ENCODE measurements at regions not wholly inside any gene's neighbourhood (a gene's known extent, or its start where the extent isn't known, plus 50 kb on each side); places are given as distances from the start of the nearest gene placed in this dataset.

DNA sequence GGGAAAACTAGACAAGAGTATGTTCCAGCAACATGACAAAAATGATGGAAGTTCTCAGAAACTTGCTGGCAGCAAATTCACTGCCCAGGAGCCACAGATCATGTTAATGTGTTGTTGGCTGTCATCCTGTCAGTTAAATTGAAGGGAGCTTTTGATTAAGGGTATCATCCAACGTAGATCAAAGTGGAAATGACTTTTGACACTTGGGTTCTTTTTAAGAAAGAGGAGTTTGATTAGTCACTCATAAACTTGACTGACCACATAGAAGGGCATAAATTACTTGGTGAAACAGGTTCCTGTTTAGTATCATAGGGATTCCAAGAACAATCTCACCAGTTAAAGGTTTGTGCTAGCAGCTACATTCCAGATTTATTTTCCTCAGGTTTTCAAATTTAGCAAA, 288.7 kb downstream of the CSNK1G3 start:
- Histone ChIP-seq H3K36me3 (replicated peaks in 1 of 2; ENCODE audit: control insufficient read depth in 1 of 2, insufficient read depth in 2 of 2, low read length in 1 of 2) (no peaks in the 10 kb centered on the region), H3F3A (replicated peaks; ENCODE audit: insufficient read depth) (no peaks in the 10 kb centered on the region), H2AFZ (ENCODE audit: low read depth) (no peak overlapping the region), H3K27me3 (ENCODE audit: insufficient read depth) (no peaks in the 10 kb centered on the region), H3K4me2 (no peak overlapping the region), H3K9me2 (no peaks in the 10 kb centered on the region), H3K9ac (no peak overlapping the region), H3K4me3 (ENCODE audit: low read depth in 2 of 2, low read length in 1 of 2) (no peak overlapping the region), H4K20me1 (ENCODE audit: insufficient read depth) (no peaks in the 10 kb centered on the region), H3K9me3 (no peaks in the 10 kb centered on the region), H3K27ac (ENCODE audit: low read depth in 2 of 2, low read length in 1 of 2) (no peak overlapping the region), H3K79me2 (ENCODE audit: insufficient read depth) (no peaks in the 10 kb centered on the region), H3K4me1 (ENCODE audit: control insufficient read depth in 1 of 2, insufficient read depth in 2 of 2, low read depth in 1 of 2, low read length in 1 of 2) (no peaks in the 10 kb centered on the region; a peak in 1 of 4 replicates)
- ChIA-PET POLR2A (no interaction called here), CTCF (interaction anchor here (0.6 kb wide), 1 partner anchor 199 kb away, joined by 3 read pairs; no protein-coding TSS in a partner anchor)
- WGBS (ENCODE audit: low lambda C conversion rate): 64% methylated on average over 1 of the region's 1 CpG
- TF ChIP-seq, protein P1, sequence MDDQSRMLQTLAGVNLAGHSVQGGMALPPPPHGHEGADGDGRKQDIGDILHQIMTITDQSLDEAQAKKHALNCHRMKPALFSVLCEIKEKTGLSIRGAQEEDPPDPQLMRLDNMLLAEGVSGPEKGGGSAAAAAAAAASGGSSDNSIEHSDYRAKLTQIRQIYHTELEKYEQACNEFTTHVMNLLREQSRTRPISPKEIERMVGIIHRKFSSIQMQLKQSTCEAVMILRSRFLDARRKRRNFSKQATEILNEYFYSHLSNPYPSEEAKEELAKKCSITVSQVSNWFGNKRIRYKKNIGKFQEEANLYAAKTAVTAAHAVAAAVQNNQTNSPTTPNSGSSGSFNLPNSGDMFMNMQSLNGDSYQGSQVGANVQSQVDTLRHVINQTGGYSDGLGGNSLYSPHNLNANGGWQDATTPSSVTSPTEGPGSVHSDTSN (IDR thresholded peaks at IDR 0.05): no peak
- TF ChIP-seq, protein P2, sequence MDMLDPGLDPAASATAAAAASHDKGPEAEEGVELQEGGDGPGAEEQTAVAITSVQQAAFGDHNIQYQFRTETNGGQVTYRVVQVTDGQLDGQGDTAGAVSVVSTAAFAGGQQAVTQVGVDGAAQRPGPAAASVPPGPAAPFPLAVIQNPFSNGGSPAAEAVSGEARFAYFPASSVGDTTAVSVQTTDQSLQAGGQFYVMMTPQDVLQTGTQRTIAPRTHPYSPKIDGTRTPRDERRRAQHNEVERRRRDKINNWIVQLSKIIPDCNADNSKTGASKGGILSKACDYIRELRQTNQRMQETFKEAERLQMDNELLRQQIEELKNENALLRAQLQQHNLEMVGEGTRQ (IDR thresholded peaks at IDR 0.05; ENCODE audit: borderline replicate concordance, low read depth, low read length): no peak
- TF ChIP-seq RAD21 (IDR thresholded peaks at IDR 0.05; ENCODE audit: low read length) (no peak), EZH2phosphoT487 (IDR thresholded peaks at IDR 0.05; ENCODE audit: borderline replicate concordance, low read depth) (no peak), FOXM1 (IDR thresholded peaks at IDR 0.05; ENCODE audit: low read depth) (no peak), MEF2A (IDR thresholded peaks at IDR 0.05; ENCODE audit: borderline replicate concordance, low read depth) (no peak)
- TF ChIP-seq, protein P3, sequence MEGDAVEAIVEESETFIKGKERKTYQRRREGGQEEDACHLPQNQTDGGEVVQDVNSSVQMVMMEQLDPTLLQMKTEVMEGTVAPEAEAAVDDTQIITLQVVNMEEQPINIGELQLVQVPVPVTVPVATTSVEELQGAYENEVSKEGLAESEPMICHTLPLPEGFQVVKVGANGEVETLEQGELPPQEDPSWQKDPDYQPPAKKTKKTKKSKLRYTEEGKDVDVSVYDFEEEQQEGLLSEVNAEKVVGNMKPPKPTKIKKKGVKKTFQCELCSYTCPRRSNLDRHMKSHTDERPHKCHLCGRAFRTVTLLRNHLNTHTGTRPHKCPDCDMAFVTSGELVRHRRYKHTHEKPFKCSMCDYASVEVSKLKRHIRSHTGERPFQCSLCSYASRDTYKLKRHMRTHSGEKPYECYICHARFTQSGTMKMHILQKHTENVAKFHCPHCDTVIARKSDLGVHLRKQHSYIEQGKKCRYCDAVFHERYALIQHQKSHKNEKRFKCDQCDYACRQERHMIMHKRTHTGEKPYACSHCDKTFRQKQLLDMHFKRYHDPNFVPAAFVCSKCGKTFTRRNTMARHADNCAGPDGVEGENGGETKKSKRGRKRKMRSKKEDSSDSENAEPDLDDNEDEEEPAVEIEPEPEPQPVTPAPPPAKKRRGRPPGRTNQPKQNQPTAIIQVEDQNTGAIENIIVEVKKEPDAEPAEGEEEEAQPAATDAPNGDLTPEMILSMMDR (IDR thresholded peaks at IDR 0.05): no peak
- TF ChIP-seq, protein P4, sequence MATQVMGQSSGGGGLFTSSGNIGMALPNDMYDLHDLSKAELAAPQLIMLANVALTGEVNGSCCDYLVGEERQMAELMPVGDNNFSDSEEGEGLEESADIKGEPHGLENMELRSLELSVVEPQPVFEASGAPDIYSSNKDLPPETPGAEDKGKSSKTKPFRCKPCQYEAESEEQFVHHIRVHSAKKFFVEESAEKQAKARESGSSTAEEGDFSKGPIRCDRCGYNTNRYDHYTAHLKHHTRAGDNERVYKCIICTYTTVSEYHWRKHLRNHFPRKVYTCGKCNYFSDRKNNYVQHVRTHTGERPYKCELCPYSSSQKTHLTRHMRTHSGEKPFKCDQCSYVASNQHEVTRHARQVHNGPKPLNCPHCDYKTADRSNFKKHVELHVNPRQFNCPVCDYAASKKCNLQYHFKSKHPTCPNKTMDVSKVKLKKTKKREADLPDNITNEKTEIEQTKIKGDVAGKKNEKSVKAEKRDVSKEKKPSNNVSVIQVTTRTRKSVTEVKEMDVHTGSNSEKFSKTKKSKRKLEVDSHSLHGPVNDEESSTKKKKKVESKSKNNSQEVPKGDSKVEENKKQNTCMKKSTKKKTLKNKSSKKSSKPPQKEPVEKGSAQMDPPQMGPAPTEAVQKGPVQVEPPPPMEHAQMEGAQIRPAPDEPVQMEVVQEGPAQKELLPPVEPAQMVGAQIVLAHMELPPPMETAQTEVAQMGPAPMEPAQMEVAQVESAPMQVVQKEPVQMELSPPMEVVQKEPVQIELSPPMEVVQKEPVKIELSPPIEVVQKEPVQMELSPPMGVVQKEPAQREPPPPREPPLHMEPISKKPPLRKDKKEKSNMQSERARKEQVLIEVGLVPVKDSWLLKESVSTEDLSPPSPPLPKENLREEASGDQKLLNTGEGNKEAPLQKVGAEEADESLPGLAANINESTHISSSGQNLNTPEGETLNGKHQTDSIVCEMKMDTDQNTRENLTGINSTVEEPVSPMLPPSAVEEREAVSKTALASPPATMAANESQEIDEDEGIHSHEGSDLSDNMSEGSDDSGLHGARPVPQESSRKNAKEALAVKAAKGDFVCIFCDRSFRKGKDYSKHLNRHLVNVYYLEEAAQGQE (IDR thresholded peaks at IDR 0.05; ENCODE audit: low read depth, low read length): no peak
- no peak for DNase-seq

DNA sequence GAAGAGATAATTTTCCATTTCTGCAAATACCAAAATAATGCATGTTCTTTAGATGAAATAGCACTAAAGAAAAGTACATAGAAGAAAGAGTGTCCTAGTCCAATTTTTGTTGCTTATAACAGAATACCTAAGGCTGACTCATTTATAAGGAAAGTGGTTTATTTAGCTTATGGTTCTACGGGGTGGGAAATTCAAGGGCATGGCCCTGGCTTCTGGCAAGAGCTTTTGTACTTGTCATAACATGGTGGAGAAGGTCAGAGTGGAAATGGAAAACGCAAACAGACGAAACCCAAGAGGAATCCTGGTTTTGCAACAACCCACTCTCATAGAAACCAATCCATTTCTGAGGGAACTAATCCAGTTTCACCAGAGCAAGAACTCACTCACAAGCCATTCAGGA, 283.7 kb downstream of the CSNK1G3 start:
- Histone ChIP-seq H3K9me3 (no peaks in the 10 kb centered on the region), H3K9me2 (no peaks in the 10 kb centered on the region), H3K9ac (no peak overlapping the region), H3K4me2 (no peak overlapping the region), H2AFZ (ENCODE audit: low read depth) (no peak overlapping the region), H3K36me3 (replicated peaks in 1 of 2; ENCODE audit: control insufficient read depth in 1 of 2, insufficient read depth in 2 of 2, low read length in 1 of 2) (no peaks in the 10 kb centered on the region), H3K79me2 (ENCODE audit: insufficient read depth) (no peaks in the 10 kb centered on the region), H3K27me3 (ENCODE audit: insufficient read depth) (no peaks in the 10 kb centered on the region), H3K4me3 (ENCODE audit: low read depth in 2 of 2, low read length in 1 of 2) (no peak overlapping the region), H3K4me1 (ENCODE audit: control insufficient read depth in 1 of 2, insufficient read depth in 2 of 2, low read depth in 1 of 2, low read length in 1 of 2) (no peaks in the 10 kb centered on the region), H4K20me1 (ENCODE audit: insufficient read depth) (no peaks in the 10 kb centered on the region), H3F3A (replicated peaks; ENCODE audit: insufficient read depth) (no peaks in the 10 kb centered on the region), H3K27ac (ENCODE audit: low read depth in 2 of 2, low read length in 1 of 2) (no peak overlapping the region)
- DNase-seq: no peak
- POLR2A ChIA-PET: no interaction called here
- no peak for TF ChIP-seq NRF1 (IDR thresholded peaks at IDR 0.05; ENCODE audit: low read depth, low read length)
- TF ChIP-seq, protein P5, sequence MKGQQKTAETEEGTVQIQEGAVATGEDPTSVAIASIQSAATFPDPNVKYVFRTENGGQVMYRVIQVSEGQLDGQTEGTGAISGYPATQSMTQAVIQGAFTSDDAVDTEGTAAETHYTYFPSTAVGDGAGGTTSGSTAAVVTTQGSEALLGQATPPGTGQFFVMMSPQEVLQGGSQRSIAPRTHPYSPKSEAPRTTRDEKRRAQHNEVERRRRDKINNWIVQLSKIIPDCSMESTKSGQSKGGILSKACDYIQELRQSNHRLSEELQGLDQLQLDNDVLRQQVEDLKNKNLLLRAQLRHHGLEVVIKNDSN (IDR thresholded peaks at IDR 0.05; ENCODE audit: borderline replicate concordance, low read depth): no peak
- TF ChIP-seq, protein P2 (IDR thresholded peaks at IDR 0.05; ENCODE audit: borderline replicate concordance, low read depth, low read length): no peak
- no peak for TF ChIP-seq POLR2AphosphoS5 (IDR thresholded peaks at IDR 0.05; ENCODE audit: low read depth, low read length)
- no peak for TF ChIP-seq FOXM1 (IDR thresholded peaks at IDR 0.05; ENCODE audit: low read depth)
- no peak for TF ChIP-seq JUND (IDR thresholded peaks at IDR 0.05)
- CTCF ChIA-PET: no interaction called here
- 73% methylated on average over 3 of the region's 3 CpGs for WGBS (ENCODE audit: low lambda C conversion rate)

Measured in SK-N-SH (cell line).